ENCODE measurements at regions not wholly inside any gene's neighbourhood (a gene's known extent, or its start where the extent isn't known, plus 50 kb on each side); places are given as distances from the start of the nearest gene placed in this dataset.
"Not testable (repeated sequence)": the region's sequence is repeated elsewhere in the genome, so short reads cannot be mapped to it uniquely, and the experiment has no call there.

GRCh38 chrX:118215346-118215745 lies 98.7 kb upstream of the KLHL13 start:
- no peak for DNase-seq (ENCODE audit: low read depth)

DNA sequence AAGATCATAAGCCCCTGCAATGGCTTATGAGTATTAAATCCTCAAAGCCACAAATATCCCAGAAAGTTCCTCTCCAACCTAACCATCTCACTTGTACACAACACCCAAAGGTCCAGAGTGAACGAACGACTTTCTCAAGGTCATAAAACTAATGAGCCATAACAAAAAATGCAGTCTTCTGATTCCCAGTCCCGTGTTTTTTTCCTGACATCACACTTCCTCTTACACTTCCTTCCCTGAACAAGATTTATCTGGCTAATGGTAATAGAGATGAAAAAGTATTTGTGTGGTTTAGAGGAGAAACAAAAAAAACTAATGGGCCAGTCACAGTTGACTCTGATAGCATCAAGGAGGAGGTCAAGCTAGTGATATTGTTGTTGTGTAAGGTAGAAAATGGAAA lies 99.5 kb upstream of the KLHL13 start:
- DNase-seq (ENCODE audit: low read depth), result no peak

- DNase-seq (ENCODE audit: low read depth), result no peak
Measured at GRCh38 chrX:118216509-118216908, 99.9 kb upstream of the KLHL13 start.

GRCh38 chrX:118218079-118218478 lies 101.5 kb upstream of the KLHL13 start:
- no peak for DNase-seq (ENCODE audit: low read depth)

DNA sequence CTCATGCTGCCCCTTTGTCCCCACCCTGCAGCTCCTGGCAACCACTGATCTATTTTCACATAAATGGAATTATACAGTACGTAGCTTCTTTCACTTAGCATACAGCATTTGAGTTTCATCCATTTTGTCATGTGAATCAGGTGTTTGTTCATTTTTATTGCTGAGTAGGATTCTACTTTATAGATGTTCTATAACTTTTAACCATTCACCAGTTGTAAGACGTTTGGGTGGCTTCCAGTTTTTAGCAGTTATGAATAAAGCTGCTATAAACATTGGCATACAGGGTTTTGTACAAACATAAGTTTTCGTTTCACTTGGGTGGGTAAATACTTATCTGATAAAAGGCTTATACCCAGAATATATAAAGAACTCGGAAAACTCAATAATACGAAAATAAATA lies 102.3 kb upstream of the KLHL13 start:
- no peak for DNase-seq (ENCODE audit: low read depth)

DNA sequence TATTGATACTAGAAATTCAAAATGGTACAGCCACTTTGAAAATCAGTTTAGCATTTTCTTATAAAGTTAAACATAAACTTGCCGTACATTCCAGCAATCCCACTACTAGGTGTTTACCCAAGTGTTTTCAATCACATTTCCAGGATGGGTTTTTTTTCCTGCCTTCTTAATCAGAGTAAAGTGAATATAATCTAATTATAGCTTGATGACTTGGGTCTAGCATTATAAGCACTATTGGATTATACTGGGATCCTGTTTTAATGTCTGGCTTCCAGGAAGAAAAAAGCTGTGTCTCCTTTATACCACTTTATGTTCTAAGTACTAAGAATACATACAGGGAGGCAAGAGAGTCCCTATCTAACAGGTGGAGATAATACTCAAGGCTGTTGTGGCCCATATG lies 103.3 kb upstream of the KLHL13 start:
- DNase-seq (ENCODE audit: low read depth), result no peak

- no peak for DNase-seq (ENCODE audit: low read depth)
Measured at GRCh38 chrX:118220509-118220908, 103.9 kb upstream of the KLHL13 start.

DNA sequence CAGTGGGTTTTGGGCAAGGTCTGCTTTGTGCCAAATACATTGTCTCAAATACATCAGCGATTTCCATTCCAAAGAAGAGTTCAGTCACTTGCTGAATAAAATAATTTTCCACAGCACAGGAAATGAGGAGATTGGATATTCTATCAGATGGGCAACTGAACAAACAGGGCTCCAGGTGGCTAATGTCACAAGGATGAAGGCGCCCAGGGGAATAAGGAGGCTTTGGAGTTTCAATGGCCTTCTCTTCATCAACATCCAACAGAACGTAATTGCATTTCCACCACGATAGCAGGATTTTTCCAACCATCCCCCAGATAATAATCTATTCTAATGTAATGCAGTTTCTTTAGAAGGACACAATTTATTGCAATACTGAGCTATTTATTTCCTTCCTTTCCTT lies 104.7 kb upstream of the KLHL13 start:
- DNase-seq (ENCODE audit: low read depth), result no peak

DNA sequence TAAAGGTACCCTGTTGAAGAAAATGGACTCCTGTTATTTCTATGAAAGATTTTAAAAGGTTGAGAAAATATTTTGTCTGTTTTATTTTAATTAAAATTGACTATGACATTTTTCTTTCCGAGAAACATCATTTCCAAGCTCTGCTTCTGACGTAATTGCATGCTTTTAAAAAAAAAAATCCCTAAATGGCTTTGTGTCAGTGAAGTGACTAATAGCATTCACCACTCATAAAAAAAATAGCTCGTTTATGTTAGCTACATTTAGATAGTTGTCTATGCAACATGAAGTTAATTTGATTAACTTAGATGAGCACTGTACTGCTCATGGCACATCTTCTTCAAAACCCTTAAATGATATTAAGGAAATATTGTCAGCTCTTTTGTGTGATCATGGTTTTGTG lies 105.1 kb upstream of the KLHL13 start:
- DNase-seq (ENCODE audit: low read depth), result no peak

DNA sequence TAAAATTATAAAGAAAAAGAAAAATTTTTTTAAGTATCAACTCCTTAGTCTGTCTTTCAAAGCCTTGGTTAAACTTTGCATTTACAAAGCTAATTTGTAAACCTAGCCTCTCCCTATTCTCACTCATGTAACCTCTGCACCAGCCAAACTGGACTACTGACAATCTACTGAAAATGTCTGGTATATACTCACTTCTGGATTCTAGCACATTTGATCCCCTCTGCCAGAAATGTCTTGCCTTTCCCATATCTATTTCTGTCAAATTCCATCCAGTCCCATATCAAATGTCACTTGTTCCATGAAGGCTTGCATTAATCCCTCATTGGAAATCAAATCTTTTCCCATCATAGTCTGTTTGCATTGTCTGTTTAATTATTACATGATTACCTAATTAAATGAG lies 105.8 kb upstream of the KLHL13 start:
- DNase-seq (ENCODE audit: low read depth), result no peak

DNA sequence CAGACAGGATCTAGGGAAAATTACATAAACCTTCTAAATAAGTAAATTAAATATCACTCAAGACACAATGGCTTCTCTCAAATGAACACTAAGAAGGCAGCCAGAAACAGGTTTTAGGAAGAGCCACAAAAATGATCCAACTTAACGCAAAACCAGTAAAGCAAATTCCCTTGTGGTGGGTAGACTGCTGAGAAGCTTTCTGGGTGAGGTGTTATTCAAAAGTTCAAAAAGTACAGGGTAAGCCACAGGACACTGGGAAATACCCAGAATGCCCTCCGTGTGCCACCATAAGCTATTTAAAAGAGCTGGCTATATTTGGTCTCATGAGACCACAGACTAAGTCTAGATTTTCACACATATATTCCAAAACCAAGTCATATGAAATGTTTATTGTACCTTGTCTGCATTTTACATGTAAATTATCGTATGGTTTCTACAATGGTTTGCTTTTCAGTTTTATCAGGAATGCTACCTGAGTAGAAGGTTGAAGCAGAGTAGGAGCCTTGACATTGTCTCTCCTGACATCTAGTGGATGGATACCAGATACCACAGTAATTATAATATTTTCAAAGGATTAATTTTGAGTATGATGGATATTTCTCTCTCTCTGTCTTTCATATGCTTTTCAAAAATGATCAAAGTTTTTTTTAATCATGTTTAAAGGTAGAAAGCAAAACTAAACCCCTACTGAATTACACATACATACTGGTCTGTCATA lies 109.3 kb upstream of the KLHL13 start:
- DNase-seq (ENCODE audit: low read depth), result no peak

DNA sequence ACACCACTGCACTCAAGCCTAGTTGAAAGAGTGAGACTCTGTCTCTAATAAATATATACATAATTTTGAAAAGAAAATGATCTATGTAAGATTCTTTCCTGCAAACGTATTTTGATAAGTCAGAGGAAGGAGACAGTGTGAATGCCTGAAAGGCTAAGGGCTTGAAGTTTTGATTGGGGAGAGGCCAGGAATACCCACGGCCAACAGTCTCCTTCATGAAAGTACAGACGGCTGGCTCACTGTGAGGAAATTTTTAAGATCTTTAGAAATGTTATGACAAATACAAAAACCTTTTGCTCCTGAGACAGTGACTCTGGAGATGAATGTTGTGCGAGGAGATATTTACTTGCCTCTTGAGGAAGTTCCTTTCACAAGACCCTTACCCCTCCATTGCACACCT lies 111.4 kb upstream of the KLHL13 start:
- DNase-seq (ENCODE audit: low read depth), result no peak

DNA sequence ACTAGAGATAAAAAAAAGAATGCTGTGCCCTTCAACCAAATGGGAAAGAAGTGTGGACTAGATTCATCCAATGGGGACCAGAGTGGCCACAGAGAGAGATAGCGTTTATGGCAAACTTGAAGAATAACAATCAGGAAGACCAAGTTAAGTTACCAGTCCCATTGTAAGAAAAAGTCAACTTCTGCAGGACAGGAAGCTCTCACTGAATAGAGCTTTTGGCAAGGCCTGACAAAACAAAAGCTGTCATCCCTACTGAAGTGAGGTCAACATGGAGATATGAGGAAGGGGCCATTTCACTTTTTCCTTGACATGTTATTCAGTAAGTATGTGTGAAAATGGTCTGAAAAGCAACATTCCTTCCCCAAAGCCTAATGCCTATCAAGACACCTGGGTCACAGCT lies 111.8 kb upstream of the KLHL13 start:
- no peak for DNase-seq (ENCODE audit: low read depth)

- no peak for DNase-seq (ENCODE audit: low read depth)
Measured at GRCh38 chrX:118231464-118231863, 114.4 kb upstream of the WDR44 start.

- no peak for DNase-seq (ENCODE audit: low read depth)
Measured at GRCh38 chrX:118239178-118239870, 106.6 kb upstream of the WDR44 start.

DNA sequence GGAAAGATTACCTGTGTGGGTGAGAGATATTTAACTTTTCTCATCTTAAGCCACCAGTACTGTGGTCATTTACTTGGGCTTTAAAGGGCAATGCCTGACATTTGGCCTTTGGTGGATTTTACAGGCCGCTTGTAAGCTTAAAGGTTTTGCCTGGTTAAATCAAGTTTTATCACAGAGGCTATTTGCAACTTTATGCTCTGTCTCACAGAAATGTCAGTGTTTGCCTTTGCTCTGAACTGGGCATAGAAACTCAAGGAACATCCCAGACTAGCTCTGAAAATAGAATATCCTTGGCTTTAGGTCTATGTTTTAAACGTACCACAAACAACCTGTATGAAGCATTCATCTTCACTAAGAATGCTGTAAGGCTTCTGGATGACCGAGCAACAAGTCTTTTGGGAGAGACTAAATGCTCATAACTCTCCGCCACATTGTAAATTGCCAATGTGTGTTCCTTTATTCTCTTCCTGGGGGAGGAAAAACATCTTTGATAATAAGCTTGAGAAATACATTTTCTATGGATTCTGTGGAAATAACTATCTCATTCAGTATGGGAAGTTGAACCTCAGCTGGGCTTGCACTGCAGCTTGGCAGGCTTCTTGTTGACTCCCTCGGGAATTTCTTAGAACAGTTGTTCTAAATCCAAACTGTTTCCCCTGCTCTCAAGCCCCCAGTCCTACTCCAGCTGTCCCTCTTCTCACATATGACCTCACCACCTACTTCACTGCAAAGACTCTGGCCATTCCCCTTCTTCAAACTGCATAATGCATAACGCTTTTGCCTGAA lies 105.8 kb upstream of the WDR44 start:
- no peak for DNase-seq (ENCODE audit: low read depth)

DNA sequence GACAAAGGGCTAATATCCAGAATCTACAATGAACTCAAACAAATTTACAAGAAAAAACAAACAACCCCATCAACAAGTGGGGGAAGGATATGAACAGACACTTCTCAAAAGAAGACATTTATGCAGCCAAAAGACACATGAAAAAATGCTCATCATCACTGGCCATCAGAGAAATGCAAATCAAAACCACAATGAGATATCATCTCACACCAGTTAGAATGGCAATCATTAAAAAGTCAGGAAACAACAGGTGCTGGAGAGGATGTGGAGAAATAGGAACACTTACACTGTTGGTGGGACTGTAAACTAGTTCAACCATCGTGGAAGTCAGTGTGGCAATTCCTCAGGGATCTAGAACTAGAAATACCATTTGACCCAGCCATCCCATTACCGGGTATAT lies 98.9 kb upstream of the WDR44 start:
- not testable (repeated sequence) for DNase-seq (ENCODE audit: low read depth)

GRCh38 chrX:118249146-118249545 lies 96.8 kb upstream of the WDR44 start:
- no peak for DNase-seq (ENCODE audit: low read depth)

GRCh38 chrX:118250445-118250844 lies 95.5 kb upstream of the WDR44 start:
- no peak for DNase-seq (ENCODE audit: low read depth)

DNA sequence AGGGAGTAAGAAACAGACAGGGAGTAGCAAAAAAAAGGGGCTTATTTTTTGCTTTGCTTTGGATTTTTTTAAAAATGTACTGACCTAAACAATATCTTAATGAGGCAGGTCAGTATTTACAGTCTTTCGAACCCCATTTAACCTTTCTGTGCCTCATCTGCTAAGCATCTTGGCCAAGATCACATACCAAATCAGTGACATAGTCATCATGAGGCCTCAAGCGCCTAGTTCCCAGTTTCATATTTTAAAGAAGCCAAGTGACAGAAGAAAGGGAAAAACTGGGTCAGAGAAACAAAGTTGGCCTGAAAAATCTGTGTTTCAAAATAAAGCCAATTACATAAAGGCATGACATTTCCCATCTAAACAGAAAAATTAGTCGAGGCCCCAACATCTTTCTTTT lies 94.6 kb upstream of the WDR44 start:
- DNase-seq (ENCODE audit: low read depth), result peak; percentile 15

DNA sequence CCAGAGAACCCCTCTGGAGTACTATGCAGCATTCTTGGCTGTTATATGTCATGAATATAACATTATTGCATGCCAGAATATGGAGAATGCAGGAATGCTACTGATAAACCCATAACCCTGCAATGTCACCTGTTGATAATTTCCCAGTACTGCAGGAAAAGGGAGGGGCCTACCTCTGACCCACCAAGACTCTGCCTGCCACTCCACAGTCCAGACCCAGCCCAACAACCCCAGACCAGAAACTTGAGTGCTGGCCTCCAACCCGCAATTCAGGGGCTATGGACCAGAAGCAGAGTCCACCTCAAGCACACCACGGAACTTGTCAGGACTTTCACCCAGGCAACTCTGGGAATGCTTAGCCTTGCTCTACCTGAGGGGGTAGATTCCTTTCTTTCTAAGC lies 92.9 kb upstream of the WDR44 start:
- DNase-seq (ENCODE audit: low read depth), result no peak

GRCh38 chrX:118254611-118255010 lies 91.3 kb upstream of the WDR44 start:
- DNase-seq (ENCODE audit: low read depth), result no peak

- DNase-seq (ENCODE audit: low read depth), result no peak
Measured at GRCh38 chrX:118255921-118256320, 90.0 kb upstream of the WDR44 start.

All from GM04503 (cell line).